Heart left ventricle (tissue), 16 donors: ENCODE measurements at regions not wholly inside any gene's neighbourhood (a gene's known extent, or its start where the extent isn't known, plus 50 kb on each side); places are given as distances from the start of the nearest gene placed in this dataset.
A peak's percentile ranks its signal among the peaks of the same experiment; 100 is the strongest.

ENCODE experiments used
- ATAC-seq, 4 donors: fragments of 200-7000 bp; cut with Tn5 transposase; one replicate each; pipeline ENCODE4 v1.9.1; 2020 to 2022; ENCODE audit warnings: moderate library complexity in 4 of 4, mild to moderate bottlenecking in 3 of 4, moderate number of reproducible peaks in 1 of 4
- DNase-seq, 5 donors: peaks; one replicate each; pipeline ENCODE4 v3.0.0-alpha.2; 2020
- H3K27ac ChIP-seq, 12 donors: fragments of 200-600 bp; sonication (generic) in 4 of 12; one replicate each; pipeline versions ENCODE4 v1.5.0 to v1.8.0; 2016 to 2022; ENCODE audit warnings: mild to moderate bottlenecking in 2 of 12
- H3K27me3 ChIP-seq, 9 donors: fragments of 200-600 bp; sonication (generic) in 2 of 9; one replicate each; pipeline versions ENCODE4 v1.5.1 to v1.8.0; 2016 to 2022; ENCODE audit warnings: mild to moderate bottlenecking in 3 of 9
- H3K36me3 ChIP-seq, 9 donors: fragments of 200-600 bp; sonication (generic) in 2 of 9; one replicate each; pipeline versions ENCODE4 v1.5.0 to v1.8.0; 2018 to 2022; ENCODE audit warnings: mild to moderate bottlenecking in 2 of 9
- H3K4me1 ChIP-seq, 12 donors: fragments of 200-600 bp; sonication (generic) in 4 of 12; one replicate each; pipeline versions ENCODE4 v1.5.0 to v1.8.0; 2016 to 2022; ENCODE audit warnings: mild to moderate bottlenecking in 3 of 12
- H3K4me3 ChIP-seq, 12 donors: fragments of 200-600 bp; sonication (generic) in 4 of 12; one replicate each; pipeline versions ENCODE4 v1.5.0 to v1.8.0; 2017 to 2022; ENCODE audit warnings: mild to moderate bottlenecking in 9 of 12, moderate library complexity in 4 of 12
- H3K9me3 ChIP-seq, 12 donors: fragments of 200-600 bp; sonication (generic) in 4 of 12; one replicate each; pipeline versions ENCODE4 v1.5.0 to v1.8.0; 2016 to 2022; ENCODE audit warnings: mild to moderate bottlenecking in 1 of 12
- CTCF ChIP-seq, 12 donors: fragments of 200-600 bp; sonication (generic) in 4 of 12; IDR thresholded peaks; one replicate each; pipeline versions ENCODE4 v1.5.0 to v1.8.0; 2018 to 2022; ENCODE audit warnings: antibody characterized with exemption in 12 of 12, mild to moderate bottlenecking in 5 of 12
- POLR2A ChIP-seq, 2 donors: fragments of 450-650 bp; IDR thresholded peaks; one replicate each; pipeline ENCODE4 v1.6.1; 2017; ENCODE audit warnings: antibody characterized with exemption in 2 of 2, mild to moderate bottlenecking in 2 of 2, moderate library complexity in 2 of 2
- whole genome bisulfite sequencing, 4 donors: extraction: QIAGEN DNeasy Blood & Tissue Kit in 2 of 4; methylation state at CpG; one replicate each; pipeline versions ENCODE4 v1.1.5 to v1.1.7; 2013 to 2018; 5-methylcytosine and 5-hydroxymethylcytosine counted together
- intact Hi-C, 10 donors: fragments of 100-400 bp; cut with DNase I; formaldehyde crosslinking; loops; one replicate each; pipeline versions ENCODE4 v1.11.1 to v1.14.2; 2022
- donor health status: ischemic (EF 13 %, LVEDD 7.1; RV severe dilation, severe dysfunction).
- donor health status: healthy with polysubstance abuse.
- donor health status: DM: no; HTN: yes; CAD: no.
- donor health status: DM: no; HTN: no; CAD: no.
- donor health status: ischemic (EF 25% LVEDD 6.9; RV normal size, moderate dysfunction).
- donor health status: ischemic (EF 25% LVEDD 5.7; RV mildly dilated, moderate dysfunction).
- donor health status: healthy.
- donor health status: DM: yes; HTN: yes; CAD: no.
- donor health status: ischemic (EF 35%, LVEDD 5.7; RV mildly dilated, moderate dysfunction).
- donor health status: nonischemic (EF 11% LVEDD 7.7; RV severe dilation, severe dysfunction).
- donor health status: DM: yes; HTN: yes; CAD: no.
- donor health status: PGD.
- donor health status: ischemic (EF 29% LVEDD 5.4; RV normal size, mild dysfunction).
- donor health status: nonischemic (EF 23%, LVEDD 6.1; RV moderate dilation, normal function).

- 68 to 72% (median 71%) methylated on average over 9 of the region's 9 CpGs for WGBS, 4 donors
- no peaks in the 10 kb centered on the region for H3K36me3 ChIP-seq
- no peak overlapping the region for H3K4me3 ChIP-seq
- H3K27me3 ChIP-seq = no peaks in the 10 kb centered on the region
- H3K27ac ChIP-seq = peak overlapping the region in 8 of 12 donors; percentile 7 to 79 (median 58)
- peaks cover 0 to 46% (median 19%) of the 10 kb centered on the region in 12 donors for H3K4me1 ChIP-seq
- no peak for DNase-seq
- peaks cover 0 to 10% (median 0%) of the 10 kb centered on the region in 12 donors for H3K9me3 ChIP-seq
- no peak for TF ChIP-seq CTCF (IDR thresholded peaks at IDR 0.05)
- intact Hi-C loops = loop anchor here in 1 of 10 donors (10.0 kb wide), 1 partner anchor 152 kb away; no protein-coding TSS in a partner anchor
- ATAC-seq = no peak
Observed at GRCh38 chr9:88746743-88747398, 211.9 kb downstream of the NXNL2 start.

- Histone ChIP-seq H3K27ac (peak overlapping the region in 8 of 12 donors; percentile 51 to 79 (median 67)), H3K27me3 (no peaks in the 10 kb centered on the region), H3K36me3 (no peaks in the 10 kb centered on the region), H3K4me3 (no peak overlapping the region), H3K9me3 (peaks cover 0 to 10% (median 0%) of the 10 kb centered on the region in 12 donors), H3K4me1 (peaks cover 0 to 46% (median 19%) of the 10 kb centered on the region in 12 donors)
- WGBS, 4 donors = 62 to 74% (median 68%) methylated on average over 5 of the region's 5 CpGs
- TF ChIP-seq CTCF (IDR thresholded peaks at IDR 0.05) (no peak), POLR2A (IDR thresholded peaks at IDR 0.05) (no peak)
- intact Hi-C loops = loop anchor here in 1 of 10 donors (10.0 kb wide), 1 partner anchor 153 kb away; no protein-coding TSS in a partner anchor
- ATAC-seq (peak in 3 of 4 donors; percentile 76 to 85 (median 81)), DNase-seq (peak in 2 of 5 donors; percentile 52 to 57)
Observed at GRCh38 chr9:88747768-88748167, 212.8 kb downstream of the NXNL2 start.

GRCh38 chr9:88748566-88749261 lies 213.7 kb downstream of the NXNL2 start:
- TF ChIP-seq CTCF (IDR thresholded peaks at IDR 0.05) = no peak
- TF ChIP-seq POLR2A (IDR thresholded peaks at IDR 0.05) = no peak
- peaks cover 0 to 38% (median 19%) of the 10 kb centered on the region in 12 donors for H3K4me1 ChIP-seq
- H3K36me3 ChIP-seq = no peaks in the 10 kb centered on the region
- no peak overlapping the region for H3K4me3 ChIP-seq
- peak overlapping the region in 11 of 12 donors; percentile 39 to 79 (median 63) for H3K27ac ChIP-seq
- peak in 4 of 5 donors; percentile 51 to 68 (median 57) for DNase-seq
- H3K9me3 ChIP-seq = peaks cover 0 to 10% (median 0%) of the 10 kb centered on the region in 12 donors
- 56 to 73% (median 63%) methylated on average over 5 of the region's 5 CpGs for WGBS, 4 donors
- peak; percentile 71 to 80 (median 74) for ATAC-seq
- no peaks in the 10 kb centered on the region for H3K27me3 ChIP-seq
- intact Hi-C loops = loop anchor here in 1 of 10 donors (10.0 kb wide), 1 partner anchor 154 kb away; no protein-coding TSS in a partner anchor

GRCh38 chr9:88749420-88749819 lies 214.4 kb downstream of the NXNL2 start:
- no peak for TF ChIP-seq POLR2A (IDR thresholded peaks at IDR 0.05)
- TF ChIP-seq CTCF (IDR thresholded peaks at IDR 0.05) = no peak
- intact Hi-C loops = loop anchor here in 1 of 10 donors (10.0 kb wide), 1 partner anchor 155 kb away; no protein-coding TSS in a partner anchor
- ATAC-seq (peak in 1 of 4 donors; percentile 9), DNase-seq (peak in 1 of 5 donors; percentile 35)
- Histone ChIP-seq H3K4me1 (peaks cover 0 to 44% (median 19%) of the 10 kb centered on the region in 12 donors), H3K9me3 (peaks cover 0 to 10% (median 0%) of the 10 kb centered on the region in 12 donors), H3K36me3 (no peaks in the 10 kb centered on the region), H3K27me3 (no peaks in the 10 kb centered on the region), H3K4me3 (no peak overlapping the region), H3K27ac (peak overlapping the region in 11 of 12 donors; percentile 0 to 79 (median 60))
- WGBS, 4 donors = 63 to 71% (median 67%) methylated on average over 2 of the region's 2 CpGs
